Inflammatory macrophage treated with lipopolysaccharide for 1 hour (primary cell): ENCODE measurements at regions not wholly inside any gene's neighbourhood (a gene's known extent, or its start where the extent isn't known, plus 50 kb on each side); places are given as distances from the start of the nearest gene placed in this dataset.

Experiments used
- DNase-seq, 2 donors: peaks; one replicate each; pipeline ENCODE4 v3.0.0-alpha.2; 2020 to 2022

DNA sequence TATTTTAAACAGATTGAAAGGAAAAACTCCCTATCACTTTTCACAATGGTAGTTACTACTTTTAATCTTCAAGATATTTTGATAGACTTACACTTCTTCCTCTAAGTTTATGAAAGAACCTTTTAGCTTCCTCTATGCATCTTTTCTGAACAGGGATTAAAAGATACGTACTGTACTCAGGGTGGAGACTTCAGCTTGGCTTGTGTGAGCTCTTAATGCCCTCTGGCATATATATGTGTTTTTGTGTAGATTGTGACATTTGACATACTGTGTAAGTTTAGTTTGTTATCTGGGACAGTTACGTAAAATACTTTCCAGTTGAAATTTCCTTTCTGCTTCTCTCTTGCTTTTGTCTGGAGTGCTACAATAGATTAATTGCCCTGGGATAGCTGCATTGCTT is 109.3 kb upstream of the NUDT6 start:
- DNase-seq = no peak

DNA sequence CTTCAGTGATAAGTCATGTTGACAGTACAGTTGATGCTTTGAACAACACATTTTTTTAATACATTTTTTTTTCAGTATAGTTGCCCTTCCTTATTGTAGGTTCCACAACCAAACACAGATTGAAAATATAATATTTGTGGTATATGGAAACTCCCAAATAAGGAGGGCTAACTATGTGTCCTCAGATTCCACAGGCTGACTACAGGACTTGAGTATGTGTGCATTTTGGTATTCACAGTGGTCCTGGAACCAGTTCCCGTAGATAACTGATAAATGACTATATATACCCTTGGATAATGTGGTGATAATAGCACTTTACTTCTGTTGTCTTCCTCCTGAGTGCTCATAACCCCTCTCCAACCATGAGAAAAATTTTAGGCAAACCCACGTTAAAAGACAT is 111.6 kb upstream of the NUDT6 start:
- no peak for DNase-seq

DNA sequence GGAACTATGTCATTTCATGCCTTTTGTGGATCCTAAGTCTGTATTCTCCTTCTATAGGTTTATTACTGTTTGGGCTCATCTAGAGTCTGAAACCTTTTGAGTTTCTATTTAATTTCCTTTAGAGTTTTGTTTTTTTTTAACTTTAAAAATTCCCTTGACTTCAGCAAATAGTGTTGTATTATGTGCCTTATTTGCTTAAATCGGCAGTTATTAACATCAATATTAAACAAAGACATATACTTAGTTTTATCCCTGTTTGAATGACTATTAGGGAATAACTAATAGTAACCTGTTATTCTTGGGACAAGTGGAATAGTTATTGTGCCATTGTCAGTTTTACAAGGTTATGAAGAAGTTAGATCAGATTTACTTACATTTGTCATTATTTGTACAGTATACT is 112.8 kb upstream of the NUDT6 start:
- no peak for DNase-seq

DNA sequence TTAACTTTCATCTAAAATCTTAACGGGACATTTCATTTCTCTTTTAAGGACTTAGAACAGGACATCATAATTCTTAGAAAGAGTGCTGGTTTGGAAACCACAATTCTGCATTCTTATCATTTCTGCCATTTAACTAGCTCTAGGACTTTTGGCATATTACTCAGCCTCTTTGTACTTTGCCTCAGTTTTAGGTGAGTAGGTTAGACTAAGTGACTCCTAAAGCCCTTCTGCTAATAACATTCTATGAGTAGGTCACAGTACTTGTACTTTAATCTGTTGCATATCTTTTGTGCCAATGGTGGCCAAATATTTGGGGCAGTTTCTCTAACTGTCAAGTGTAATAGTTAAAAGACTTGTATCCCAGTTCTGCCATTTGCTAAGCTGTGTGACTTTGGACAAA is 115.4 kb upstream of the NUDT6 start:
- no peak for DNase-seq

DNA sequence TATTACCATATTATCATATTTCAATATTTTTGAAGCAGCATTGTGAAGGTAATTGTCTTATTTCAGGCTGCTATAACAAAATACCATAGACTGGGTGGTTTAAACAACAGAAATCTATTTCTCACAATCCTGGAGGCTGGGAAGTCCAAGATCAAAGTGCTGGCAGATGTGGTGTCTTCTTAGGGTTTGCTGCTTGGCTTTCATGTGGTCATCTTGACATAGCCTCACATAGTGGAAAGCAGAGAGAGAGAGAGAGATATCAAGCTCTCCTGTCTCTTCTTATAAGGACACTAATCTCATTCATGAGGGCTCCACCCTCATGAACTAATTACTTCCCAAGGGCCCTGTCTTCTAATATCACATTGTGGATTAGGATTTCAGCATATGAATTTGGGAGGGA is 119.7 kb upstream of the NUDT6 start:
- no peak for DNase-seq

DNA sequence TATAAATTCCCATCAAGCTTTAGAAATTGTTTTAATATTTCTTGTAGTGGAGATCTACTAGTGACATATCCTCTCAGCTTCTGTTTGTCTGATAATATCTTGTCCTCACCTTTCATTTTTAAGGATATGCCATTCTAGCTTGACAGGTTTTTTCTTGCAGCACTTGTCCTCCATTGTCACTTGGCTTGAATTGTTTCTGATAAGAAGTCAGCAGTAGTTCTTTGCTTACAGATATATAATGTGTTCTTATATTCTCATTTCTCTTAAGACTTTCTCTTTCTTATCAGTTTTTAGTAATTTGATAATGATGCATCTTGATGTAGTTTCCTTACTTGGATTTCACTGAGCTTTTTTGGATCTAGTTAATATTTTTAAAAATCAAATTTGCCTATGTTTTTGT is 120.6 kb upstream of the NUDT6 start:
- DNase-seq = no peak

DNA sequence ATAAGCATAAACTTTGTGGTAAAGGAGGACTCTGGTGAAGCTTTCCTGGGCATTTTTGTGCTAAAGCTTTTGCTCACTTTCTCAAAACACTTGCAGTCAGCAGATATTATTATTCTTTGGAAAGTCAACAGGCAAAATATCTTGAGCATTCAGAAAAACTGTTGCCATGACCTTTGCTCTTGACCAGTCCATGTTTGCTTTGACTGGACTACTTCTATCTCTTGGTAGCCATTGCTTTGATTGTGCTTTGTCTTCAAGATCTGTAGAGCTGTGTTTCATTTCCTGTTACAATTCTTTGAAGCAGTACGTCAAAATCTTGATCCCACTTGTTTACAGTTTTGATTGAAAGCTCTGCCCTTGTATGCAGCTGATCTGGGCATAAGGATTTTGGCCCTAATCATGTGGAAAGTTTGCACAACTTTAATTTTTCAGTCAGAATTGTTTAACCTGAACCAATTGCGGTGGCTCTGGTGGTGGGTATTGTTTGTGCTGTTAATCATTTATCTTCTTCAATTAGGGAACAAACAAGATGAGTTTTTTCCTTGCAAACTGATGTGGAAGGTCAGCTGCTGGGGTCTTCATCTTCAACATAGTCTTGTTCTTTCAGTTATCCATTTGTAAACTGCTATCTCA is 121.5 kb upstream of the NUDT6 start:
- no peak for DNase-seq

DNA sequence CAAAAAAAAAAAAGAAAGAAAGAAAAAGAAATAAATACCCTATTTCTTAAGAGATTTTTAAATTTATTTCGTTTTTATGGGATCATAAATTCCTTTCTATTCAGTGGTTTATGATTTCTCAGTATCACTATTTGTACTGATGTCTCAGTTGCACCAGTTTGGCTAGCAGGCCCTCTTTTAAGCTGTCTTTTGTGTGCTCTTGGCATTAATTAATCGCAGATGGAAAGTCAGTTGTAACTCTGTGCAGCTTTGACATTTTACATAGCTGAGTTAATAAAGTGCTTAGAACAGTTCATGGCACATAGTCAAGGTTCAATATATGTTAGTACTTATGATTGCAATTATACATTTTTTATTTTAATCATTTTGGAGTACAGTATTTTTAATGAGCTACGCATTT is 123.7 kb upstream of the NUDT6 start:
- no peak for DNase-seq

DNA sequence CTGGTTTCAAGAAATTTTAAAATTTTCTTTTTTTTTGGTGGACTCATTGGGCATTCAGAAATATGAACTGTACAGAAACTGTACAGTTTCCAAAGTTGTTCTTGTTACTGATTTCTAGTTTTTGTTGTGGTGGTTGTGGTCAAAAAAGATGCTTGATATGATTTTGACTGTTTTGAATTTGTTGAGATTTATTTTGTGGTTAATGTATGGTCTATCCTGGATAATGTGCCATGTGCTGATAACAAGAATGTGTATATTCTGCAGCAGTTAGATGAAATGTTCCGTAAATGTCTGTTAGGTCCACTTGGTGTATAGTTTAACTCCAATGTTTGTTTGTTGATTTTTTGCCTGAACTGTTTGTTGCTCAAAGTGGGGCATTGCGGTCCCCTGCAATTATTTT is 127.6 kb upstream of the NUDT6 start:
- DNase-seq = no peak

DNA sequence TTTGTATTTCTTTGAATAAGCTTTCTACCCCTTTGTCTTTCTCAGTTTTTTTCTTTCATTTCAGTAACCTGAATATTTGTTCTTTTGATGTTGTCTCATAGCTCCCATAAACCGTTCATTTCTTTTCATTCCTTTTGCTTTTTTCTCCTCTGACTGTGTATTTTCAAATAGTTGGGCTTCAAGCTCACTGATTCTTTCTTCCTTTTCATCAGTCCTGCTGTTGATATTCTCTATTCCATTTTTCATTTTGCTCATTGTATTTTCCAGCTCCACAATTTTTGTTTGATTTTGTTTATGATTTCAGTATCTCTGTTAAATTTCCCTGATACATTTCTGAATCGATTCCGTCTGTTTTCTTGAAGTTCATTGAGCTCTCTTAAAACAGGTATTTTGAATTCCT is 129.6 kb upstream of the NUDT6 start:
- no peak for DNase-seq

DNA sequence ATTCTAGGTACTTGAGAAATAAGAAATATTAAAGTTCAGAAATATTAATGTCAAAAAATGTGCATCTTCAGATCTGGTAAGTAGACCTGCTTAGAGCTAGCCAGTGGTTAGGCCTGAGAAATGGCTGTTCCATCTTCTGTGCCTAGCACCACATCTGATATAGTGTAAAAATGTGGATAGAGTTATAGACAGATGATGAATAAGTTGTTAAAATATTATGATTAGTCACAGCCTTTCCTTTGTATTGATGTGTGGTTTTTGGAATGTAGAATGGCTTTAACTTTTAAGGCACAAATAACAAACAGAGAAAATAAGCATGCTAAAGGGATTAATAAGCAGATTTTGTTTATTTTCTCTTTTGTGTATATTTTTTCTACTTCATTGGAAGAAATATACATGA is 133.5 kb upstream of the NUDT6 start:
- DNase-seq = no peak

DNA sequence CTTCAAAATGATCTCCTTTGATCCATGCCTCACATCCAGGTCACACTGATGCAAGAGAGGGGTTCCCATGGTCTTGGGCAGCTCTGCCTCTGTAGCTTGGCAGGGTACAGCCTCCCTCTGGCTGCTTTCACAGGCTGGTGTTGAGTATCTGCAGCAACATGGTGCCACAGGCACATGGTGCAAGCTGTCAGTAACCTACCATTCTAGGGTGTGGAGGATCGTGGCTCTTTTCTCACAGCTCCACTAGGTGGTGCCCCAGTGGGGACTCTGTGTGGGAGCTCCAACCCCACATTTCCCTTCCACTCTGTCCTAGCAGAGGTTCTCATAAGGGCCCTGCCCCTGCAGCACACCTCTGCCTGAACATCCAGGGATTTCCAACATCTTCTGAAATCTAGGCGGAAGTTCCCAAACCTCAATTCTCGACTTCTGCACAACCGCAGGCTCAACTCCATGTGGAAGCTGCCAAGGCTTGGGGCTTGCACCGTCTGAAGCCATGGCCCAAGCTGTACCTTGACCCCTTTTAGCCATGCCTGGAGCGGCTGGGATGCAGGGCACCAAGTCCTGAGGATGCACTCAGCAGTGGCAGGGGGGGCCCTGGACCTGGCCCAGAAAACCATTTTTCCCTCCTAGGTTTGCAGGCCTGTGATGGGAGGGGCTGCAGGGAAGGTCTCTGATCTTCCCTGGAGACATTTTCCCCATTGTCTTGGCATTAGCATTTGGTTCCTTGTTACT is 137.8 kb upstream of the NUDT6 start:
- no peak for DNase-seq

DNA sequence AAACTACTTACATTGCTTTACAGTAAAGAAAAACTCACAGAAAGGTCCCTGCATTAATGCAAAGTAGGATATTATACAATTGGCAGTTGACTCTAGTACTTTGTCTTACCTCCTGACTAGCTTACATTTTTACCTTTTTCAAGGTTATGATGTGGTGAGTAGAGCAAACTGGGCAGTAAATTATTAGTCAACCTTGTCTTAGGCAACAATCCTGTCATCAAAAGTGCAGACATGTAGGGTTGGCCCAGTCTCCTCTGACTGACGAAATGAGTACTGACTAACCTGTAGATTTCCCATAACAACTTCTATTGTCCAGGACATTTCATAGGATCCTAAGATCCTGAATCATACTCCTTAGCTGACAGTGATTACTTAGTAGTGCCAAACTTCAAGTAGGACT is 142.0 kb upstream of the NUDT6 start:
- no peak for DNase-seq

DNA sequence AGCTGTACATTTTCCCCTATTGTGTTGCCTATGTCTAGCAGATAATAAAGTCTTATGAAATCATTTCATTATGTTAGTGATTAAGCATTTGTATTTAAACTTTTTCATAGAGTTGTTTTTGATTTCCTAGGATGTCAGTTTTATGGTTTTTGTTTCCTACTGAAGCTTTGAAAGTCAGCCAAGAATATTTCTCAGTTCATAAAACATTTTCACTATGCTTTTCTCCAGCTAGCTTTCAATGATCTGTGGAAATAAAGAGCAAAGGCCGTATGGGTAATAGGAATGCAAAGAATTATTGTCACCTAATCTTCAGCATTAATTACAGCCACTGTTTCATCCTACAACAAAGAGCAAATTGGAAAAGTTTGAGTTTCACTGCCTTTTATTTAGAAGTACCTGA is 145.7 kb upstream of the NUDT6 start:
- no peak for DNase-seq

DNA sequence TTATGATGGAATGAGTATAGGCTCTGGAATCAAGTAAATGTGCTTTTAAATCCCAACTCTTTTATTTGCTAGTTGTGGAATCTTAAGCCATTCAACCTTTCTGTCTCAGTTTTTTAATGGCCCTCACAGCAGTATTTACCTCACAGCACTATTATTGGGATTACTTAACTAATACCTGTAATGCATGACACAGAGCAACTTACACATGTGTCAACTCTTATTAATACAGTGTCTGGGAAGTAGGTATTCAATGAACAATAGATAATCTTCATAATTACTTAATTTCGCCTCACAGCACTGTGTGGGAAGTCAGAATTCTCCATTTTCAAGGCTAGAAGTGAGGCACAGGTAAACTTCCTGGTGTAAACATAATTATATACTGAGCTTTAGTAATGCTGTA is 149.7 kb upstream of the NUDT6 start:
- no peak for DNase-seq

DNA sequence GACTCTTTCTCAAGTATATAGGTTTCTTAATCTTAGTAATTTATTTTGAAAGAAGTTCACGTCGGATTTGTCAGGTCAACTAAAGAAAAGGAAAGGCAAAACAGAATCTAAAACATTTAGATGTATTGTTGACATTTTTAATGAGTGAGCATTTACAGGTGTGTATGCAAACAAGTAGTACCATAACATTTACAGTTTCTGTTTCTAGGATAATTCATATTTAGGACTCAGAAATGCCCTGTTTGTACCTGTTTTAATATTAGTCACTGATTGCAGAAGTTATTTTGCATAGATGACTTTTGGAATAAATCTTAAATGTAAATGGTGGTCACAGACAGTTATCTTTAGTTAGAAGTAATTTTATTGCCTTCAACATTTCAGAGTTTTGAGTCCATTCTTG is 151.3 kb upstream of the NUDT6 start:
- no peak for DNase-seq

DNA sequence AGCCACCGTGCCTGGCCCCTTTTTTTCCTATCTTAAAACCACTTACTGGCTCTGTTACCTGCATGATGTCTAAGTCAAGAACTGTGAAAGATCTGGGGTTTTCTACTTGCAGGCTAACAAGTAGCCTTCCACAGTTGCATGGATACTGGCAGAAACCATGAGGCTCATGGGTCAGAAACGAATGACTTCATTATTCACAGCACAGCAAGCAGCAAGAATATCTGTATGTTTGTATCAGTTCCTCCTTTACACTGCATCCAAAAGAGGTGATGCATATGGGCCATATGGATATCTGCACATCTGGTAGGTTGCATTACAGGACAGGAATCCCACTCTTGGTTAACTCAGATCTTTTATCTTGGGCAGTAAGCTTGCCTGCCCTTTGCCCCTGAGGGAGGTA is 154.9 kb upstream of the NUDT6 start:
- DNase-seq = no peak

DNA sequence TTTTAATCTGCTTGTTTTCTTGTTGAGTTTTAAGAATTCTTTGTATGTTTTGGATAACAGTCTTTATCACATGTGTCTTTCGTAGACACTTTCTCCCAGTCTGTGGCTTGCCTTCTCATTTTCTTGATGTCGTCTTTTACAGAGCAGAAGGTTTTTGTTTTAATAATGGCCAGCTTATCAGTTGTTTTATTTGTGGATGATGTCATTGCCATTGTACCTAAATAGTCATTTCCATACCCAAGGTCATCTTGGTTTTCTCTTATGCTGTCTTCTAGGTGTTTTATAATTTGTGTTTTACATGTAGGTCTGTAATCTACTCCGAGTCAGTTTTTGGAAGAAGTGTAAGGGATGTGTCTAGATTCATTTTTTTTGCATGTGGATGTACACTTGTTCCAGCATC is 159.6 kb upstream of the NUDT6 start:
- no peak for DNase-seq

DNA sequence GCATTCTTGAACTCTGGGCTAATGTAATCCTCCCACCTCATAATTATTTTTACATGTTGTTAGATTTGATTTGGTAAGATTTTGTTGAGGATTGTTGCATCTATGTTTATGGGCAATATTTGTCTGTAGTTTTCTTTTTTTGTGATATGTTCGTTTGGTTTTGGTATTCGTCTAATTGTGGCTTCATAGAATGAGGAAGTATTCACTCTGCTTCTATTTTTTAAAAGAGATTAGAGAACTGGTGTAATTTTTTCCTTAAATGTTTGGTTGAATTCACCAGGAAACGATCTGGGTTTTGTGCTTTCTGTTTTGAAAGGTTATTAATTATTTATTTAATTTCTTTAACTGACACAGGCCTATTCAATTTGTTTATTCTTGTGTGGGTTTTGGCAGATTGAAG is 161.2 kb upstream of the NUDT6 start:
- DNase-seq = peak; percentile 10 to 12

DNA sequence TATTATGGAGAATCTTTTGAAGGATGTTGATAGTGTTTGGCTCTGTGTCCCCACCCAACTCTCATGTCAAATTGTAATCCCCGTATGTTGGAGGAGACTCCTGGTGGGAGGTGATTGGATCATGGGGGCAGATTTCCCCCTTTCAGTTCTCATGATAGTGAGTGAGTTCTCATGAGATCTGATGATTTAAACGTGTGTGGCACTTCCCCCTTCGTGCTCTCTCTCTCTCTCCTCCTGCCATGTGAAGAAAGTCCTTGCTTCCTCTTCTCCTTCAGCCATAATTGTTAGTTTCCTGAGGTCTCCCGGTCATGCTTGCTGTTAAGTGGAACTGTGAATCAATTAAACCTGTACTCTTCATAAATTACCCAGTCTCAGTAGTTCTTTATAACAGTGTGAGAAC is 166.1 kb upstream of the NUDT6 start:
- DNase-seq = peak; percentile 47 to 50

DNA sequence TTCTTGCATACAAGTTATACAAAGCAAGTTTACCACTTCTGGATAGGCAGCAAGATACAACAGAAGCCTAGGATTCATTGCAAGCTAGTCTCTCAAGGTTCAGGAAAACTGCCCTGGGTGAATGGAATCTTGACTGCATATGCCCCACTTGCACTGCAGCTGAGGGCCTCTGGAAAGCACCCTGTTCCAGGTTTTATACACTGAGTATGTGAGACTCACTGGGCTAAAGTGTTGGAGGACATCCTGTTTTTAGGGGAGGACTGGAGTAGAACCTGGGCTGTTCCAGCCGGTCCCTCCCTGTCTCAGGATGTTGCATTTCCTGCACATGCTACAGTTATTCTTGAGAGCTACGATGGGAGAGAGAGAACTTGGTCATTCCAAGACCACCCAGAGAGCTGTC is 168.5 kb upstream of the NUDT6 start:
- DNase-seq = no peak

DNA sequence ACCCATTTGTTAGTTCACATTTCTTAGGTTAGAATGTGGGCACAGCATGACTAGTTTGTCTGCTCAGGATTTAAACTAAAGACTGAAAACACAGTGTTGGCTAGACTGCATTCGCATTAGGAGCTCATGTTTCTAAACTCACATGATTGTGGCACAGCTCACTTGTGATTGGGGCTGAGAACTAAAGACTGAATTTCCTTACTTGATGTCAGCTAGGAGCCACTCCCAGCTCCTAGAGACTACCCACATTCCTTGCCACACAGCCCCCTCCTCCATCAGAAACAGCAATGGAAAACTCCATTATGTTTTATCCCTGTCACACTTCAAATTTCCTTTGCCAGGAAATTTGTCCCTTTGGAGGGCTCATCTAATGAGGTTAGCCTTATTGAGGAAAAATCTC is 170.2 kb upstream of the NUDT6 start:
- no peak for DNase-seq

DNA sequence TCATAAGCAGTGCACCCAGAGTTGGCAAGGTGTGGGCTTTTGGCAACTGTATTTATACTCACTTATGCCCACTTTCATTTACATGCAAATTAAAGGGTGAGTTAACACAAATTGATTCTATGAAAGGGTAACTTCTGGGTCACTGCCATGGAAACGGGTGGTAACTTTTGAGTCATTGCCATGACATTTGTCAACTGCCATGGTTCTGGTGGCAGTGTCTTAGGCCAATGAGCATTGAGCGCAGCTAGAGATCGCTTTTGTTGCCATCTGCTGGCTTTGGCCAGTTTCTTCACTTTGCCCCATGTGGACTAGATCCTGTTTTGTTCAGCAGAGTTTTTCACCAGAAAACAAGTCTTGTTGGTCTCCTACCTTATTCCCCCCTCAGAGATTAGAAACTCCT is 170.8 kb upstream of the NUDT6 start:
- no peak for DNase-seq

DNA sequence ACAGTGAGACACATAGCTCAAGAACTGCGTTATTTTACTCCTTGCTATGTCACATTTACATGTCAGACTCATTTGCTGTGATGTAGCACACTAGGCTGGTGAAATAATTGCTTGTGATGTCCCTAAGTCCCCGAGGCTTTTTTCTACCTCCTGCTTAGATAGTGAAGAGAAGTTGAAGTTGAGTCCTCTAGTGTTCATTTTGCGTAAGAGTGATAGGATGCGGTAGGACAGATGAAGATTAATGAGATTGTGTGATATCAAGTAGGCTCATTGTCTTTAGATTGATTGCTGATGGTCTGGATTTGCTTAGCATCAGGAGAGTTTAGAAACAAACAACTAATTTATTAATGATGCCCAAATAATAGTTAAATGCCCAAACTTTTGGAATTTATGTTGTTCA is 173.6 kb upstream of the NUDT6 start:
- no peak for DNase-seq

DNA sequence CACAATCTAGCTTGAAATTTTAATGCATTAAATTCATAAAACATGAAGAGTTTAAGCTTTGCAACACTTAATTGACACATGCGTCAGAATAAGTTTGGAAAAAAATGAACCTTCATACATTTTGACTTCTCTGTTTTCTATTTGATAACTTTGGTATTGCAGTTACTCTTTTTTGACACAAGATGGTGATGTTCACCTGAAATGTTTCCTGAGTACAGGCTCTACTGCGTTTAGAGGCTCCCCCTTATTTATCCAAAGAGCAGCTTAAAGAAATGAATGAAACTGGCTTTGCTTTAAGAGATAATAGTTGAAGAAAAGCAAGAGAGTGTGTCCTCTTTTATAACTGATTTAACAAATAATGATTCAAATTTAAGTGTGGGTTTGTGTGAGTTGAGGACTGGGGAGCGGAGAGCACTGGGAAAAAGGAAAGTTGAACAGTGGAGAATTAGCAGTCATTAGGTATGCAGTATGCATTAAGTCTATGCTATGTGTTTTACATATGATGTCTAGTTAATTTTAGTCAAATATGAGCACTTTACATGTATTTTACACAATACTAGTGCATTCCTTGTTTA is 180.6 kb upstream of the NUDT6 start:
- peak; percentile 34 to 47 for DNase-seq
